DMS114 treated with DMSO at 0.1 percent for 48 hours (cell line): ENCODE measurements at regions not wholly inside any gene's neighbourhood (a gene's known extent, or its start where the extent isn't known, plus 50 kb on each side); places are given as distances from the start of the nearest gene placed in this dataset.
"Not testable (repeated sequence)": the region's sequence is repeated elsewhere in the genome, so short reads cannot be mapped to it uniquely, and the experiment has no call there.

Experiments used
- DNase-seq: peaks from one replicate; lab custom pipeline; 2025; ENCODE audit not compliant: unreplicated experiment; lab: John Stamatoyannopoulos, UW

DNA sequence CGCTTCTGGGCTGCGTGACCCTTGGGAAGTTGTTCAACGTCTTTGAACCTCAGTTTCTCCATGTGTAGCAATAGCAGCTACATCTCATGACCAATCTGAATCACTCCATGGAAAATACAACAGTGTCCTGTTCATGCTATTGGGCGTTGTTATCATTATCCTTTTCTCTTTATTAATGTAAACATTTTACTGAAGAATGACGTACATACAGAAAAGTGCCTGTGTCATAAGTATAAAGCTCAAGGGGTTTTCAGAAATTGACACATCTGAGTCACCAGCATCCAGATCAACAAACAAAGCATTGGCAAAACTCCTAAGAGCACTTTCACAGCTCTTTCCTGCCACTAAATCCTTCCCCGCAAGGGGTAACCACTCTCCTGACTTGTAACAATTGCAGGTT, 438.4 kb downstream of the XYLT1 start:
- no peak for DNase-seq

DNA sequence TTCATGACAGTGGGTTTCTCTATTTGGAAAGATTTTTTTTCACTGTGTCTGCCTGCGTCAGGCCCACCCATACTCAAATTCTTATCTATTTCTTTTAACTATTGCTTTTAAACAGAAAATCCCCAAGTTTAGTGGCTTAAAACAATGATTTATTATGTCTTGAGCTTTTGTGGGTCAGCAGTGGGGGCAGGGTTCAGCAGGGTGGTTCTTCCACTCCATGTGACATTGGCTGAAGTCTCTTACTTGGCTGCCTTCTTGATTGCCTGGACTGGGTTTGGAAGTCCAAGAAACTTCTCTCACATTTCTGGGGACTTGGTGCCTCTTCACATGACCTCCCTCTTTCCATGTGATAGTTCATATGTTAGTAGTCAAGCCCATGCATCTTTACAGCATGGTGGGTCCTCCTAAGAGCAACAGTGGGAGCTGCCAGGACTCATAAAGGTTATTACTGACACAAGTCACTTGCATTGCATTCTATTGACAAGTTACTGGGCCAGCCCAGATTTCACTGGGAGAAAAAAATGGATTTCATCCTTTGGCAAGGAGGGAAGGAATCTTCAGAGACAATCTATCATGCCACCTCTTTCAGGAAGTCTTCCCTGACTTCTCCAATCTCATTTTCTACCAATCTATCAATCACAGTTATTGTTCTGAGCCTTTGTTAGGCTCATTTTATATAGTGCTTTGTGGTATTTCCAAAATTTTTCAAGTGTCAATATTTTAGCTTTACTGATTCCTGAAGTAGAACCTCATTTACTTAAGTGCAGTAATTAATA, 436.1 kb downstream of the XYLT1 start:
- DNase-seq = no peak

DNA sequence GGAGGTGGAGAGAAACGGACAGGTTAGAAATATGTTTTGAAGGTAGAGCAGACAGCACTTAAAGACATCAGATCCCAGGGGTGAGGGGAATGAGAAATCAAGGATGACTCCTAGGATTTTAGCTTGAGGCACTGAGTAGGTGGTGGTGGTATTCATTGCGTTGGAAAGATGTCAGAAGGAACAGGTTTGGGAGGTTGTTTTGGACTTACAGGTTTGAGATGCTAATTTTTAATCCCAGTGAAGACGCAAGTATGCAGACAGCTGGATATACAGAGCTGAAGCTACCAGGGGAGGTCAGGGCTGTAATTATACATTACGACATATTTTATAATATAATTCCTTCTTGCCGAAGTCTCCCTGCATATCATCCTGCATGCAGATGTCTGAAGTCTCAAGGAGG, 433.3 kb downstream of the XYLT1 start:
- no peak for DNase-seq

DNA sequence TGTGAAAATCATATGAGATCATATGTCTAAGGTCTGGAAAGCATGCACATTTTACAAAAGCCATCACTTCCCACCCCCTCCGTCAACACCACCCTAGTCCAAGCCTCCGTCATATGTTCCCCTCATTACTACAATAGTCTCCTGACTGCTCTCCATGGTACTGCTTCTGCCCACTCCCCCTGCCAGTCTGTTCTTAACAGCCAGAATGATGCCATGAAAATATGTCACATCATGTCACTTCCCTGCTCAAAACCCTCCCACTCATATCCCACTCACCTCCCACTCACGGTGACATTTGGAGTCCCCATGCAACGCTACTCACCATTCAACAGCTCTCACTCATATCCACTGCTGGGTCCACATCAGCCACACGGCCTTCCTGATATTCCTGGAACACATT, 432.3 kb downstream of the XYLT1 start:
- no peak for DNase-seq

DNA sequence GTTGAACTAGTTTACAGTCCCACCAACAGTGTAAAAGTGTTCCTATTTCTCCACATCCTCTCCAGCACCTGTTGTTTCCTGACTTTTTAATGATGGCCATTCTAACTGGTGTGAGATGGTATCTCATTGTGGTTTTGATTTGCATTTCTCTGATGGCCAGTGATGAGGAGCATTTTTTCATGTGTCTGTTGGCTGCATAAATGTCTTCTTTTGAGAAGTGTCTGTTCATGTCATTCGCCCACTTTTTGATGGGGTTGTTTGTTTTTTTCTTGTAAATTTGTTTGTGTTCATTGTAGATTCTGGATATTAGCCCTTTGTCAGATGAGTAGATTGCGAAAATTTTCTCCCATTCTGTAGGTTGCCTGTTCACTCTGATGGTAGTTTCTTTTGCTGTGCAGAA, 421.7 kb downstream of the XYLT1 start:
- DNase-seq = not testable (repeated sequence)

DNA sequence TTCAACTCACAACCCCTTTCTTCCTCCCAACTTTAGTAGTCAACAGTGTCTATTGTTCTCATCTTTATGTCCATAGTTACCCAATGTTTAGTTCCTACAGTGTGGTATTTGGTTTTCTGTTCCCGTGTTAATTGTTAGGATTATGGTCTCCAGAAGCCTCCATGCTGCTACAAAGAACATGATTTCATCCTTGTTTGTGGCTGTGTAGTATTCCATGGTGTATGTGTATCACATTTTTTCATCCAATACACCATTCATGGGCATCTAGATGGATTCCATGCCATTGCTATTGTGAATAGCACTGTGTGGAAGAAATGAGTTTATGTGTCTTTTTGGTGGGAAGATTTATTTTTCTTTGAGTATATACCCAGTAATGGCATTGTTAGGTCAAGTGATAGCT, 420.3 kb downstream of the XYLT1 start:
- DNase-seq = no peak
